Neuron (in vitro differentiated cells): ENCODE measurements at regions not wholly inside any gene's neighbourhood (a gene's known extent, or its start where the extent isn't known, plus 50 kb on each side); places are given as distances from the start of the nearest gene placed in this dataset.

Experiments used
- H2AFZ ChIP-seq: one replicate; pipeline ENCODE4 v1.6.1; 2013; ENCODE audit warnings: low read depth, mild to moderate bottlenecking, inconsistent platforms, low read length, moderate library complexity
- H3K27me3 ChIP-seq: one replicate; pipeline ENCODE4 v1.6.1; 2013; ENCODE audit warnings: low read length; ENCODE audit not compliant: insufficient read depth
- H3K36me3 ChIP-seq: one replicate; pipeline ENCODE4 v1.6.1; 2013; ENCODE audit warnings: low read length; ENCODE audit not compliant: insufficient read depth
- H3K4me1 ChIP-seq: one replicate; pipeline ENCODE4 v1.6.1; 2013; ENCODE audit warnings: low read length; ENCODE audit not compliant: insufficient read depth
- H3K4me3 ChIP-seq: 2 replicates; pipeline ENCODE4 v1.5.1; 2013; ENCODE audit warnings: mild to moderate bottlenecking, low read length, moderate library complexity
- H3K9me3 ChIP-seq: one replicate; pipeline ENCODE4 v1.6.1; 2013; ENCODE audit warnings: low read length

- no peaks in the 10 kb centered on the region for H3K36me3 ChIP-seq
- no peaks in the 10 kb centered on the region for H3K27me3 ChIP-seq
- H3K9me3 ChIP-seq, result no peaks in the 10 kb centered on the region
- H3K4me1 ChIP-seq, result no peaks in the 10 kb centered on the region
- H3K4me3 ChIP-seq, result no peak overlapping the region
- H2AFZ ChIP-seq, result no peak overlapping the region
Observed at GRCh38 chr1:194533641-194534040, 1347.2 kb upstream of the B3GALT2 start.

GRCh38 chr1:194517567-194517966, 1331.2 kb upstream of the B3GALT2 start:
- H3K4me1 ChIP-seq, result peaks cover 8% of the 10 kb centered on the region
- H2AFZ ChIP-seq, result no peak overlapping the region
- H3K4me3 ChIP-seq, result no peak overlapping the region
- H3K27me3 ChIP-seq, result no peaks in the 10 kb centered on the region
- no peaks in the 10 kb centered on the region for H3K36me3 ChIP-seq
- H3K9me3 ChIP-seq, result no peaks in the 10 kb centered on the region

GRCh38 chr1:194515916-194516315, 1329.5 kb upstream of the B3GALT2 start:
- Histone ChIP-seq H3K4me1 (peaks cover 8% of the 10 kb centered on the region), H3K4me3 (no peak overlapping the region), H2AFZ (no peak overlapping the region), H3K36me3 (no peaks in the 10 kb centered on the region), H3K27me3 (no peaks in the 10 kb centered on the region), H3K9me3 (no peaks in the 10 kb centered on the region)

- Histone ChIP-seq H3K4me3 (no peak overlapping the region), H3K36me3 (no peaks in the 10 kb centered on the region), H2AFZ (no peak overlapping the region), H3K9me3 (peaks cover 6% of the 10 kb centered on the region), H3K4me1 (peaks cover 8% of the 10 kb centered on the region), H3K27me3 (no peaks in the 10 kb centered on the region)
Observed at GRCh38 chr1:194512957-194513356, 1326.5 kb upstream of the B3GALT2 start.

- H3K36me3 ChIP-seq, result no peaks in the 10 kb centered on the region
- no peak overlapping the region for H3K4me3 ChIP-seq
- H3K4me1 ChIP-seq, result peaks cover 8% of the 10 kb centered on the region
- no peak overlapping the region for H2AFZ ChIP-seq
- peaks cover 6% of the 10 kb centered on the region for H3K9me3 ChIP-seq
- no peaks in the 10 kb centered on the region for H3K27me3 ChIP-seq
Observed at GRCh38 chr1:194512345-194512744, 1325.9 kb upstream of the B3GALT2 start.

GRCh38 chr1:194503209-194503608, 1316.8 kb upstream of the B3GALT2 start:
- Histone ChIP-seq H3K4me3 (no peak overlapping the region), H2AFZ (peak overlapping the region; percentile 61), H3K36me3 (no peaks in the 10 kb centered on the region), H3K9me3 (no peaks in the 10 kb centered on the region), H3K27me3 (no peaks in the 10 kb centered on the region), H3K4me1 (peaks cover 4% of the 10 kb centered on the region)

GRCh38 chr1:194495434-194495833, 1309.0 kb upstream of the B3GALT2 start:
- no peaks in the 10 kb centered on the region for H3K27me3 ChIP-seq
- H3K4me1 ChIP-seq, result no peaks in the 10 kb centered on the region
- peaks cover 6% of the 10 kb centered on the region for H3K9me3 ChIP-seq
- no peak overlapping the region for H3K4me3 ChIP-seq
- H3K36me3 ChIP-seq, result no peaks in the 10 kb centered on the region
- no peak overlapping the region for H2AFZ ChIP-seq

- H3K9me3 ChIP-seq, result peaks cover 2% of the 10 kb centered on the region
- H3K36me3 ChIP-seq, result no peaks in the 10 kb centered on the region
- no peak overlapping the region for H2AFZ ChIP-seq
- H3K4me1 ChIP-seq, result no peaks in the 10 kb centered on the region
- H3K27me3 ChIP-seq, result no peaks in the 10 kb centered on the region
- no peak overlapping the region for H3K4me3 ChIP-seq
Observed at GRCh38 chr1:194487172-194487571, 1300.8 kb upstream of the B3GALT2 start.

GRCh38 chr1:194485432-194485831, 1299.0 kb upstream of the B3GALT2 start:
- no peaks in the 10 kb centered on the region for H3K4me1 ChIP-seq
- no peaks in the 10 kb centered on the region for H3K36me3 ChIP-seq
- H3K4me3 ChIP-seq, result no peak overlapping the region
- H3K27me3 ChIP-seq, result no peaks in the 10 kb centered on the region
- H2AFZ ChIP-seq, result no peak overlapping the region
- H3K9me3 ChIP-seq, result peaks cover 2% of the 10 kb centered on the region

- Histone ChIP-seq H3K36me3 (no peaks in the 10 kb centered on the region), H3K9me3 (no peaks in the 10 kb centered on the region)
Observed at GRCh38 chr1:194478731-194479130, 1292.3 kb upstream of the B3GALT2 start.

GRCh38 chr1:194477908-194478307, 1291.5 kb upstream of the B3GALT2 start:
- H3K27me3 ChIP-seq, result no peaks in the 10 kb centered on the region
- no peak overlapping the region for H2AFZ ChIP-seq
- H3K4me3 ChIP-seq, result no peak overlapping the region
- peaks cover 23% of the 10 kb centered on the region for H3K4me1 ChIP-seq
- no peaks in the 10 kb centered on the region for H3K36me3 ChIP-seq
- H3K9me3 ChIP-seq, result no peaks in the 10 kb centered on the region

More at GRCh38 chr1:194478731-194479130, 1292.3 kb upstream of the B3GALT2 start:
- Histone ChIP-seq H3K4me1 (peaks cover 23% of the 10 kb centered on the region), H3K27me3 (no peaks in the 10 kb centered on the region), H2AFZ (no peak overlapping the region), H3K4me3 (no peak overlapping the region)

- Histone ChIP-seq H3K4me3 (no peak overlapping the region), H3K9me3 (no peaks in the 10 kb centered on the region), H3K36me3 (no peaks in the 10 kb centered on the region), H3K27me3 (no peaks in the 10 kb centered on the region), H2AFZ (no peak overlapping the region), H3K4me1 (peaks cover 23% of the 10 kb centered on the region)
Observed at GRCh38 chr1:194476872-194477271, 1290.5 kb upstream of the B3GALT2 start.

GRCh38 chr1:194476351-194476750, 1289.9 kb upstream of the B3GALT2 start:
- Histone ChIP-seq H3K4me1 (peaks cover 23% of the 10 kb centered on the region), H2AFZ (no peak overlapping the region), H3K4me3 (no peak overlapping the region), H3K27me3 (no peaks in the 10 kb centered on the region), H3K36me3 (no peaks in the 10 kb centered on the region), H3K9me3 (no peaks in the 10 kb centered on the region)

- H3K36me3 ChIP-seq, result no peaks in the 10 kb centered on the region
- no peak overlapping the region for H3K4me3 ChIP-seq
- no peaks in the 10 kb centered on the region for H3K9me3 ChIP-seq
- no peaks in the 10 kb centered on the region for H3K27me3 ChIP-seq
- peaks cover 23% of the 10 kb centered on the region for H3K4me1 ChIP-seq
- no peak overlapping the region for H2AFZ ChIP-seq
Observed at GRCh38 chr1:194474701-194475100, 1288.3 kb upstream of the B3GALT2 start.
